Spleen (tissue), 7 donors: ENCODE measurements at regions not wholly inside any gene's neighbourhood (a gene's known extent, or its start where the extent isn't known, plus 50 kb on each side); places are given as distances from the start of the nearest gene placed in this dataset.

Source experiments
- POLR2A ChIP-seq, 3 donors: fragments of 450-650 bp; IDR thresholded peaks; one replicate each; pipeline ENCODE4 v1.5.1; 2017; ENCODE audit warnings: antibody characterized with exemption in 3 of 3, mild to moderate bottlenecking in 1 of 3
- POLR2AphosphoS5 ChIP-seq, 3 donors: sonication (generic); formaldehyde crosslinking; IDR thresholded peaks; one replicate each; pipeline ENCODE4 v1.5.1; 2017; ENCODE audit warnings: antibody characterized with exemption in 3 of 3
- TF ChIP-seq, protein P1 (sequence below), 11 experiments: fragments of 200-600 bp in 7 of 11; fragments of 450-650 bp in 4 of 11; sonication (generic) in 4 of 11; IDR thresholded peaks in 8 of 11; conservative IDR thresholded peaks in 3 of 11; 1 replicate in 7 of 11; 2 replicates in 4 of 11; pipeline versions ENCODE4 v1.4.0 to v1.8.0; 2016 to 2021; ENCODE audit warnings: antibody characterized with exemption in 11 of 11, inconsistent platforms in 4 of 11, mild to moderate bottlenecking in 1 of 11
- donor health status: DM: no; HTN: no; CAD: no; lungs with moderate emphysema.
- donor health status: DM: no; HTN: no; CAD: no.
- donor health status: DM: no; HTN: no; CAD: no.

DNA sequence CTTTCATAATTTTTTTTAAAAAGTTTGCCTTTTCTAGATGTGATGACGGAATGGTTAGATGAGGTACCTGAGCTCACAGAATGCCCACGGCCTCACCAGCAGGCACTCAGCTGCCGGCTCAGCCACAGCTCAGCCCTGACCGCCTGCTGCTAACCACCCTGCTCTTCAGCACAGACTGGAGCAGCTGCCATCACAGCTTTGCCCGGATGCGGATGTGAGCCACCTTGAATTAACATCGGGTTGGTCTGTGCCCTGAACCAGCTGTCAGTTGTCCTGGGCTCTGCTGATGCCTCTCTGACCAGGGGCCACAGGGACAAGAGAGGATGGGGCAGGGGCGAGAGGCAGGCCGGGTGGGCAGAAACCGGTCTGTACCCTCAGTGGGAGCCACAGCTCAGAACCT lies 93.3 kb downstream of the HMX1 start:
- TF ChIP-seq, protein P1, sequence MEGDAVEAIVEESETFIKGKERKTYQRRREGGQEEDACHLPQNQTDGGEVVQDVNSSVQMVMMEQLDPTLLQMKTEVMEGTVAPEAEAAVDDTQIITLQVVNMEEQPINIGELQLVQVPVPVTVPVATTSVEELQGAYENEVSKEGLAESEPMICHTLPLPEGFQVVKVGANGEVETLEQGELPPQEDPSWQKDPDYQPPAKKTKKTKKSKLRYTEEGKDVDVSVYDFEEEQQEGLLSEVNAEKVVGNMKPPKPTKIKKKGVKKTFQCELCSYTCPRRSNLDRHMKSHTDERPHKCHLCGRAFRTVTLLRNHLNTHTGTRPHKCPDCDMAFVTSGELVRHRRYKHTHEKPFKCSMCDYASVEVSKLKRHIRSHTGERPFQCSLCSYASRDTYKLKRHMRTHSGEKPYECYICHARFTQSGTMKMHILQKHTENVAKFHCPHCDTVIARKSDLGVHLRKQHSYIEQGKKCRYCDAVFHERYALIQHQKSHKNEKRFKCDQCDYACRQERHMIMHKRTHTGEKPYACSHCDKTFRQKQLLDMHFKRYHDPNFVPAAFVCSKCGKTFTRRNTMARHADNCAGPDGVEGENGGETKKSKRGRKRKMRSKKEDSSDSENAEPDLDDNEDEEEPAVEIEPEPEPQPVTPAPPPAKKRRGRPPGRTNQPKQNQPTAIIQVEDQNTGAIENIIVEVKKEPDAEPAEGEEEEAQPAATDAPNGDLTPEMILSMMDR (IDR thresholded peaks at IDR 0.05 in 8 of 11, conservative IDR thresholded peaks at IDR 0.05 in 3 of 11): no peak
- no peak for TF ChIP-seq POLR2A (IDR thresholded peaks at IDR 0.05)
- TF ChIP-seq POLR2AphosphoS5 (IDR thresholded peaks at IDR 0.05): no peak
